Activated B cell treated with CpG ODN at 0.5 μM for 24 hours (primary cell): ENCODE measurements at regions not wholly inside any gene's neighbourhood (a gene's known extent, or its start where the extent isn't known, plus 50 kb on each side); places are given as distances from the start of the nearest gene placed in this dataset.

Experiments used
- ATAC-seq: fragments of 200-7000 bp; cut with Tn5 transposase; one replicate; pipeline ENCODE4 v1.10.0; 2021; ENCODE audit warnings: low read depth, mild to moderate bottlenecking, moderate library complexity
- CTCF ChIA-PET: fragments of 350-600 bp; sonication (Branson Sonifier 250); formaldehyde crosslinking; loops from one replicate; lab custom pipeline; 2021; ENCODE audit warnings: antibody characterized with exemption; lab: Charles Lee
- POLR2A ChIA-PET: fragments of 350-600 bp; sonication (Branson Sonifier 250); formaldehyde crosslinking; loops from one replicate; lab custom pipeline; 2021; ENCODE audit warnings: antibody characterized with exemption; lab: Charles Lee
- DNase-seq: peaks from one replicate; pipeline ENCODE4 v3.0.0; 2022
- H3K27ac Mint-ChIP-seq: one replicate; pipeline ENCODE4 v1.8.0; 2020; ENCODE audit warnings: mixed read lengths
- H3K27me3 Mint-ChIP-seq: one replicate; pipeline ENCODE4 v1.8.0; 2021; ENCODE audit warnings: mixed read lengths
- H3K36me3 Mint-ChIP-seq: one replicate; pipeline ENCODE4 v1.8.0; 2021; ENCODE audit warnings: low read depth, mixed read lengths
- H3K4me1 Mint-ChIP-seq: one replicate; pipeline ENCODE4 v1.8.0; 2021; ENCODE audit warnings: mixed read lengths
- H3K4me3 Mint-ChIP-seq: one replicate; pipeline ENCODE4 v1.8.0; 2020; ENCODE audit warnings: mild to moderate bottlenecking, mixed read lengths
- H3K9me3 Mint-ChIP-seq: one replicate; pipeline ENCODE4 v1.8.0; 2020; ENCODE audit warnings: mixed read lengths
- intact Hi-C: fragments of 100-400 bp; cut with micrococcal nuclease; formaldehyde crosslinking; loops from one replicate; pipeline ENCODE4 v1.15.1; 2024
- TF ChIP-seq, protein P1 (sequence below): fragments of 200-600 bp; IDR thresholded peaks from one replicate; pipeline ENCODE4 v1.8.0; 2022; ENCODE audit warnings: antibody characterized with exemption, mild to moderate bottlenecking

DNA sequence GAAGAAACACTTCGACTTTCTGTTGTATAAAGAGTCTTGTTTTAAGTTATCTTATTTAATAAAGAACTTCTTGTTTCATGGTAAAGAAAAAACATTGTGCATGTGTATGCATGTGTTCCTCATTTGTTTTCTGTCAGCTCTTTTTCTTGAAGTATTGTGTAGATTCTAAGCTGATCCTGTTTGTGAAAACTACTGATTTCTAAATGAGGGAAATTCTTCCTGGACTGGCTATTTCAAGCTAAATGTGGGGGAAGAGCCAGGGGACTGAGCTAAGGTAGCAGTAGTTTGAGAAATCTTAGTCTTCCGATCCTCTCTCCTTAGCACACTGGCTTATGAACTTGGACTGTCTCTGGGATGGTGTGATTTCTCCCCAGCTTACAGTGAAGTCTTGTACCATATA is 56.4 kb upstream of the RBMS1 start:
- peaks cover 3% of the 10 kb centered on the region for H3K9me3 Mint-ChIP-seq
- CTCF ChIA-PET: no interaction called here
- H3K27me3 Mint-ChIP-seq: peaks cover 12% of the 10 kb centered on the region
- peaks cover 1% of the 10 kb centered on the region for H3K4me1 Mint-ChIP-seq
- TF ChIP-seq, protein P1, sequence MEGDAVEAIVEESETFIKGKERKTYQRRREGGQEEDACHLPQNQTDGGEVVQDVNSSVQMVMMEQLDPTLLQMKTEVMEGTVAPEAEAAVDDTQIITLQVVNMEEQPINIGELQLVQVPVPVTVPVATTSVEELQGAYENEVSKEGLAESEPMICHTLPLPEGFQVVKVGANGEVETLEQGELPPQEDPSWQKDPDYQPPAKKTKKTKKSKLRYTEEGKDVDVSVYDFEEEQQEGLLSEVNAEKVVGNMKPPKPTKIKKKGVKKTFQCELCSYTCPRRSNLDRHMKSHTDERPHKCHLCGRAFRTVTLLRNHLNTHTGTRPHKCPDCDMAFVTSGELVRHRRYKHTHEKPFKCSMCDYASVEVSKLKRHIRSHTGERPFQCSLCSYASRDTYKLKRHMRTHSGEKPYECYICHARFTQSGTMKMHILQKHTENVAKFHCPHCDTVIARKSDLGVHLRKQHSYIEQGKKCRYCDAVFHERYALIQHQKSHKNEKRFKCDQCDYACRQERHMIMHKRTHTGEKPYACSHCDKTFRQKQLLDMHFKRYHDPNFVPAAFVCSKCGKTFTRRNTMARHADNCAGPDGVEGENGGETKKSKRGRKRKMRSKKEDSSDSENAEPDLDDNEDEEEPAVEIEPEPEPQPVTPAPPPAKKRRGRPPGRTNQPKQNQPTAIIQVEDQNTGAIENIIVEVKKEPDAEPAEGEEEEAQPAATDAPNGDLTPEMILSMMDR: no peak
- ATAC-seq: no peak
- H3K36me3 Mint-ChIP-seq: no peaks in the 10 kb centered on the region
- DNase-seq: no peak
- intact Hi-C loops: no loop called here
- no peak overlapping the region for H3K27ac Mint-ChIP-seq
- POLR2A ChIA-PET: no interaction called here
- H3K4me3 Mint-ChIP-seq: no peak overlapping the region

DNA sequence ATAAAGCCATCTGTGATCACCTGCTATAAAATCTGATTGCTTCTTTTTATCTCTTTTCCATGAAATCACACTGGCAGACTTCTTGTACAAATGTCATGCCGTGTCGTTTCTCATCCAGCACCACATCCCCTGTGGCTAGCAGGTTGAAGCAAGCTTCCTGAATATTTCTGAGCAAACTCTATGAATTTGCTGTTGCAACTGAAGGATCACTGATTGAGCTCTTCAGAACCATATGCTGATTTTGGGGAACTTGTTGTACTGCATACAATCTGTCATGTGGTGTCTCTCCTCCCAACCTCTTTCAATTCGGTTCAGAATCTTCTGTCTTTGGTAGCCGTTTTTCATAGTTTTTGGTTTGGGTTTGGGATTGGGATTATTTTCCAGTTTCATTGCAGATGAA is 57.7 kb upstream of the RBMS1 start:
- Mint-ChIP-seq H3K4me1 (peaks cover 1% of the 10 kb centered on the region), H3K4me3 (no peak overlapping the region), H3K27ac (no peak overlapping the region), H3K9me3 (peaks cover 3% of the 10 kb centered on the region), H3K27me3 (peaks cover 12% of the 10 kb centered on the region), H3K36me3 (no peaks in the 10 kb centered on the region)
- ChIA-PET POLR2A (no interaction called here), CTCF (no interaction called here)
- DNase-seq (no peak), ATAC-seq (no peak)
- TF ChIP-seq, protein P1: no peak
- intact Hi-C loops: no loop called here

DNA sequence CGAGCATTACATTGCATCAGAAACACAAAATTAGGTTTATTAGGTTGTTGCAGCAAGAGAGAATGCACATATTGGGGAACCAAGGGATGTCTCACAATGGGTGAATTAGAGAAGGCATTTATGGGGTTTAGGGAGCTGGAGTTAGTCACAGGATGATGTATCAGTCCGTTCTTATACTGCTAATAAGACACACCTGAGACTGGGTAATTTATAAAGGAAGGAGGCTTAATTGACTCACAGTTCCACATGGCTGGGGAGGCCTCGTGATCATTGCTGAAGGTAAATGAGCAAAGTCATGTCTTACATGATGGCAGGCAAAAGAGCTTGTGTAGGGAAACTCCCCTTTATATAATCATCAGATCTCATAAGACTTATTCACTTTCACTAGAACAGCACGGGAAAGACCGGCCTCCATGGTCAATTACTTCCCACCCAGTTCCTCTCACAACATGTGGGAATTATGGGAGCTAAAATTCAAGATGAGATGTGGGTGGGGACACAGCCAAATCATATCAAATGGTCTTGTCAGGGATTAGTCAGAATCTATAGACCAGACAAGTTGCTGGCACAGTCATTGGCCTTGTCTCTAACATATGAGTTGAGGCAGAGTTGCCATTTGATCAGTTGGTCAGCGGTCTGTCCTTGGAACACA is 61.9 kb upstream of the RBMS1 start:
- Mint-ChIP-seq H3K4me1 (peaks cover 1% of the 10 kb centered on the region), H3K27ac (no peak overlapping the region), H3K9me3 (no peaks in the 10 kb centered on the region), H3K36me3 (no peaks in the 10 kb centered on the region), H3K27me3 (peaks cover 13% of the 10 kb centered on the region), H3K4me3 (no peak overlapping the region)
- no peak for DNase-seq
- ATAC-seq: no peak
- TF ChIP-seq, protein P1: no peak
- intact Hi-C loops: no loop called here
- POLR2A ChIA-PET: no interaction called here
- CTCF ChIA-PET: no interaction called here

DNA sequence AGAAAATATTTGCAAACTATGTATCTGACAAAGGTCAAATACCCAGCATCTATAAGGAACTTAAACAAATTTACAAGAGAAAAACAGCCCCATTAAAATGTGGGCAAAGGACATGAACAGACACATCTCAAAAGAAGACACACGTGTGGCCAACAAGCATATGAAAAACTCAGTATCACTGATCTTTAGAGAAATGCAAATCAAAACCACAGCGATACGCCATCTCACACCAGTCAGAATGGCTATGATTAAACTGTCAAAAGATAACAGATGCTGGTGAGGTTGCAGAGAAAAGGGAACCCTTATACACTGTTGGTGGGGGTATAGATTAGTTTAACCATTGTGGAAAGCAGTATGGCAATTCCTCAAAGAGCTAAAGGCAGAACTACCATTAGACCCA is 64.3 kb upstream of the RBMS1 start:
- no peak overlapping the region for H3K4me3 Mint-ChIP-seq
- intact Hi-C loops: no loop called here
- no peak overlapping the region for H3K27ac Mint-ChIP-seq
- H3K9me3 Mint-ChIP-seq: no peaks in the 10 kb centered on the region
- ChIA-PET POLR2A (no interaction called here), CTCF (no interaction called here)
- ATAC-seq: no peak
- peaks cover 10% of the 10 kb centered on the region for H3K27me3 Mint-ChIP-seq
- DNase-seq: no peak
- no peaks in the 10 kb centered on the region for H3K36me3 Mint-ChIP-seq
- no peaks in the 10 kb centered on the region for H3K4me1 Mint-ChIP-seq
- TF ChIP-seq, protein P1: no peak

DNA sequence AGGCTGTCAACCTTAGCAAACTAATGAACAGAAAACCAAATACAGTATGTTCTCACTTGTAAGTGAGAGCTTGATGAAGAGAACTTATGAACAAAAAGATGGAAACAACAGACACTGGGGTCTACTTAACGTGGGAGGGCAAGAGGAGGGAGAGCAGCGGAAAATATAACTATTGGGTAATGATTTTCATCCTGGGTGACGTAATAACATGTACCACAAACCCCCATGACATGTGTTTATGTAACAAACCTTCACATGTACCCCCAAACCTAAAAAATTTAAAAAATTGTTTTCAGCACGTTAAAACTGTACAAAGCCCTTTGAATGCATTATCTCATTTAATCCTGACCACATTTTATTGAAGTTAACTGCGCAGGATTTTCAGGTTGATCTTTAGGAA is 64.9 kb upstream of the RBMS1 start:
- ChIA-PET POLR2A (no interaction called here), CTCF (no interaction called here)
- no peak overlapping the region for H3K27ac Mint-ChIP-seq

More for the DNA sequence above, 64.9 kb upstream of the RBMS1 start:
- ATAC-seq (no peak), DNase-seq (no peak)
- H3K4me1 Mint-ChIP-seq: no peaks in the 10 kb centered on the region
- intact Hi-C loops: no loop called here
- TF ChIP-seq, protein P1: no peak
- H3K36me3 Mint-ChIP-seq: no peaks in the 10 kb centered on the region
- peaks cover 5% of the 10 kb centered on the region for H3K27me3 Mint-ChIP-seq
- no peak overlapping the region for H3K4me3 Mint-ChIP-seq
- H3K9me3 Mint-ChIP-seq: no peaks in the 10 kb centered on the region
